SK-N-SH (cell line): ENCODE measurements at regions not wholly inside any gene's neighbourhood (a gene's known extent, or its start where the extent isn't known, plus 50 kb on each side); places are given as distances from the start of the nearest gene placed in this dataset.

ENCODE experiments used
- NRF1 ChIP-seq: IDR thresholded peaks from 2 replicates; pipeline ENCODE4 v1.6.1; 2012; ENCODE audit warnings: low read depth, mild to moderate bottlenecking, low read length
- YY1 ChIP-seq: IDR thresholded peaks from 2 replicates; pipeline ENCODE4 v1.4.0; 2012; ENCODE audit warnings: low read depth, mild to moderate bottlenecking

- TF ChIP-seq YY1 = no peak
- TF ChIP-seq NRF1 = no peak
Observed at GRCh38 chr14:85248881-85249635, 280.9 kb upstream of the FLRT2 start.
